ENCODE measurements at regions not wholly inside any gene's neighbourhood (a gene's known extent, or its start where the extent isn't known, plus 50 kb on each side); places are given as distances from the start of the nearest gene placed in this dataset.

GRCh38 chr20:12936524-12936923 is 72.2 kb upstream of the SPTLC3 start:
- TF ChIP-seq CTCF (IDR thresholded peaks at IDR 0.05; ENCODE audit: low read depth, low read length, poor library complexity, severe bottlenecking) (no peak), EZH2phosphoT487 (IDR thresholded peaks at IDR 0.05; ENCODE audit: borderline replicate concordance, low read length) (no peak)

All from DOHH2 (cell line).